Stimulated activated CD8-positive, alpha-beta memory T cell treated with anti-CD3 and anti-CD28 coated beads, Interleukin-7, amount 100 ng/mL, for 4 hours (primary cell): ENCODE measurements at regions not wholly inside any gene's neighbourhood (a gene's known extent, or its start where the extent isn't known, plus 50 kb on each side); places are given as distances from the start of the nearest gene placed in this dataset.
"Not testable (repeated sequence)": the region's sequence is repeated elsewhere in the genome, so short reads cannot be mapped to it uniquely, and the experiment has no call there.

Experiments
- DNase-seq, 2 donors: peaks; one replicate each; pipeline ENCODE4 v3.0.0-alpha.2; 2020; ENCODE audit warnings: low read depth in 2 of 2

- DNase-seq: no peak
These were observed 670.3 kb downstream of the UTRN start for GRCh38 chr6:144955392-144955791.

DNA sequence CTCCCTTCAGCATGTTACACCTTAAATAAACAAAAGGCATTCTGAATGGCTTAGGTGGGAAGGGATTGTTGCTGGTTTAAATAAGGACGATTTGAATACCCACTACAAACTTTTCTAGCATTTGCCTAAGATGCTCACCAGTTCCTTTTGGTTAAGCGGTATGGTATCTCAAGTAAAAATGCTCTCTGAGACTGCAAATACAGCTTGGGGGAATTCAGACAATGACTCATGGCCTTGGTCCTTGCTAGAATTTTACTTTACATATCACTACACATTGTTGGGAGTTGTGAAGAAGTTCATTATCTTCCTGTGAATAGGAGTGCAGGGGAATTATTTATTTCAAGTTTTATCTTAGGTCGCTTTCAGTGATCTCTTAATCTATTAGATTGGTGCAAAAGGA is 670.7 kb downstream of the UTRN start:
- DNase-seq: no peak

- not testable (repeated sequence) for DNase-seq
These were observed 671.6 kb downstream of the UTRN start for GRCh38 chr6:144956697-144957096.

GRCh38 chr6:144957236-144957937 is 672.3 kb downstream of the UTRN start:
- no peak for DNase-seq

- DNase-seq: no peak
These were observed 684.0 kb downstream of the UTRN start for GRCh38 chr6:144969154-144969553.

DNA sequence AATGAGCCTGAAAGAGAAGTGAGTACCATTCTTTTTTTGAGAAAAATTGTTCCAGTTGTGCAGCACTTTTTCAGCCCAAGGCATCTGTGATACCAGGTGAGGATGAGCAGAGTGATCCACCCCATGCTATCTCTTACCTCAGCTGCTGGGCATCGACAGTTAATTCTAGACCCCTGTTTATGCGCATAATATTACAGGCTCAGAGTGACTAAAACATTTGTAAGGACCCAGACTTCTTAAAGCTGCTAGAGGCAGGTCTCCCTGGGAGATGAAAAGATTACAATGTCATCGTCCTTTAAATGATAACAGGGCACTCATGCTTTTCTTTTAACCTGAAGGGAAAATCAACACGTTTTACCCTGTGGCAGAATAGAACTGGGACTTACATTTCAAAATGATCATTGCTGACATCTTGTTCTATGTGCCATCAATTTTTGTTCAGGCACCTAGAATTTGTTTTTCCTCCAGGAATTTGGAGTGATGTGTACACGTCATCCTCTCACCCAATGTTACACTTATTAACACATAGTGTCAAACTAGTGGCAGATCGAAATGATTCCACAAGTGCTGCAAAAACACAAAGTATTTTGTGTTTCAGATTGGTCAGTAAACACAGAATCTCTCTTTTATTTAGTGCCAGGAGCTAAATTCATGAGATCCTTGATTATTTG is 684.6 kb downstream of the UTRN start:
- no peak for DNase-seq

DNA sequence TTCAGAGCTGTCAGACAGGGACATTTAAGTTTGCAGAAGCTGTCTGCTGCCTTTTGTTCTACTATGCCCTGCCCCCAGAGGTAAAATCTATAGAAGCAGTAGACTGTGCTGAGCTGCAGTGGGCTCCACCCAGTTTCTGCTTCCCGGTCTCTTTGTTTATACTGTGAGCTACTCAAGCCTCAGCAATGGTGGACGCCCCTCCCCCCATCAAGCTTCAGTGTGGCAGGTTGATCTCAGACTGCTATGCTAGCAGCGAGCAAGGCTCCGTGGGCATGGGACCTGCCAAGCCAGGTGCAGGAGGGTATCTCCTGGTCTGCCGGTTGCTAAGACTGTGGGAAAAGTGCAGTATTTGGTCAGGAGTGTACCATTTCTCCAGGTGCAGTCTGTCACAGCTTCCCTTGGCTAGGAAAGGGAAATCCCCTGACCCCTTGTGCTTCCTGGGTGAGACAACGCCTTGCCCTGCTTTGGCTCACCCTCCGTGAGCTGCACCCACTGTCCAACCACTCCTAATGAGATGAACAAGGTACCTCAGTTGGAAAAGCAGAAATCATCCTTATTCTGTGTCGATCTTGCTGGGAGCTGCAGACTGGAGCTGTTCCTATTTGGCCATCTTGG is 692.2 kb downstream of the UTRN start:
- not testable (repeated sequence) for DNase-seq

DNA sequence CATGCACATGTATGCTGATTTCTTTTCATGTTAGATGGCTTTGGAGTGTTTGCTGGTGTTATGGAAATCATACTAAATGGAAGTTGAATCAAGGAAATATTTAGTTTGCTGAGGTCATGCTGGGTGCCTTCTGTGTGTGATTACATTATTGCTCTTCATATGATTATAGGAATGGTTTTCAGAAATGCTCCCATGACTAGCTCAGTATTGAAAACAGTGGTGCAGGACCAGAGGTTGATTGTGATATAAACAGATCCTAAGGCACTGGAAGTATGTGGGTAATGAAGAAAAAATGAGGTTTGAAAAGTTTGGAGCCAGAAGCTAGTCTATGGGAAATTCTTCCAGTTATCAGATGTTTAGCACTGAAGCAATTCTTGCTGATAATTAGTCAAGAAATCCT is 693.1 kb downstream of the UTRN start:
- no peak for DNase-seq

GRCh38 chr6:144986271-144986670 is 701.1 kb downstream of the UTRN start:
- DNase-seq: no peak

GRCh38 chr6:144989319-144990107 is 704.4 kb downstream of the UTRN start:
- DNase-seq: no peak

DNA sequence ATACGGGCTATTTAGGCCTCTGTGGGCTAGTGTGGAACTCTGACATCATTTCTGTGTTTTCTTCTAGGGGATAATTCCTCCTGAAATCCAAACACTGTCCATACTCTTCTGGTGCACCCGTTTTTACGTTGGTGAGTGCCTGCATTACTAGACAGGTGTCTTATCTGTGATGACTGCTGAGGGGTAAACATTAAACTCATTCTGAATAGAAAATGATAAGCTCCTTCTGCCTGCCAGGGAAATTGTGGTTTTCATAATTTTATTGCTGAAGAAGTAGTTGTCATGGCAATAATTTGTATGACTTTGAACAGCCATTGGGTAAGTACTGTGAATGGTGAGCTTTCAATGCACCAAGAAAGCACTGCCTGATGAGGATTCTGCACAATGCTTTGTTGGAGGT is 705.6 kb downstream of the UTRN start:
- no peak for DNase-seq

DNA sequence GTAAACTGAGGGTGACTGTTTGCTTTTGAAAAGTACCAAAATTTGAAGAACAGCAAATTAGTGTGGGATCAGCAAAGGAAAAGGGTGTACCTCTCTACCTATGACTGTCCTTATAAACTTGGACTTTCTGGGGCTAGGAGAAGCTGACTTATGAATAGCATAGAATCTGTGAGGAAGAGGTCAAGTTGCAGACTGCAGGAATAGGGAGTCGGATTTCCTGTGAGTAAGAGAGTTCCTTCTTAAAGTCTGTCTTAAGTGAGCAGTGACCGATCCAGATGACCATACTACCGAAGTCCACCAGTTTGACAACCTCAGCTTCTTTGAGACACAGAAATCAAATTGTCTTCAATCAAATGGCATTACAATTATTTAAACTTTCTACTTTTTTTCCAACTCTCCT is 708.7 kb downstream of the UTRN start:
- no peak for DNase-seq

DNA sequence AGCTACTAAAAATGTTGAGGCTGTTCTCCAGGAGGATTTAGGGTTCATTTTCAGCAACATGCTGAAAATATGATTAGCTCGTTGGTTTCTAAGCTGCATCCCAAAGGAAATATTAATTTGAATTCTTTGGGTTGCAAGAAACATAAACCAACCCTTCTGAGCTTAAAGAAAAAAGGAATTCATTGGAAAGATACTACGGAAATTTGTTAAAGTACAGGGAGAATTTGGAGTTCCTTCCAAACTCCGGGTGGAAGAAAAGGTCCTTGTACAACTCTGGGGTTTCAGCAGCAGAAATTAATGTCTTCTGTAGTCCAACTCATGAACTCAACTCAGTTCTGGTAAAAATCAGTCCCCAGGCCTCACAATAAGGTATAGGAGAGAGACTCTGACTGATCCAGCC is 712.9 kb downstream of the UTRN start:
- DNase-seq: no peak

DNA sequence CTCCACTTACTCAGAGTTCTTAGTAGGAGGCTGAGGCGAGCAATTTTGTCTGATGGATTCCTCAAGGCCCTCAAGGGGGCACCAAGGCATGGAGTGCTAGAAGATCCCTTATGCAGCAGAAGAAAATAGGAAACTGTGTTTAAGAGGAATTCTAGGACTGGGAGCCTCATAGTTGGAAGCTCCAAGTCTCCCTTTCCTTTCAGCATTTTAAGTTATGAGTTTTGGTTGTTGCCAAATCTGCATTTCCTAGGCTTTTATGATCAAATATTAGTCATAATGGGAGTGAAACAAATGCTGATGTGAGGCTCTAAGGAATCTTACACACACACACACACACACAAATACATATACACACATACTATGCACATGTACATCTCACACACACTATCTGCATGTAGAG is 714.0 kb downstream of the UTRN start:
- no peak for DNase-seq

DNA sequence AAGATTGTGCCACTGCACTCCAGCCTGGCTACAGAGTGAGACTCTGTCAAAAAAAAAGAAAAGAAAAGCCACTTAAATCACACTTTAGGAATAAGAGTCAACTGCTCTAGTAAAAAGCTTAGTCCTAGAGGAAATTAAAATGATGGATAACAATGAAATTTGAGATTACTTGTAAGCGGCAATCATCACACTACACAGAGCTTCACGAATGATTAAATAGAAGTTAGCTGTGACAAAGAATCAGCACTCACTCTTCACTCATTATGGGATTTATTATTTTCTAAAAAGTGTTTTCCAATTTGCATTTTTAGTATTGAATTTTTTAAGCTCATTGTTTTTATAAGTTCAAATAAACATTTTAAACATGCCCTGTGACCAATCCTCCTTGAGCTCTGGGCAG is 718.0 kb downstream of the UTRN start:
- no peak for DNase-seq

GRCh38 chr6:145006914-145007313 is 721.8 kb downstream of the UTRN start:
- no peak for DNase-seq

DNA sequence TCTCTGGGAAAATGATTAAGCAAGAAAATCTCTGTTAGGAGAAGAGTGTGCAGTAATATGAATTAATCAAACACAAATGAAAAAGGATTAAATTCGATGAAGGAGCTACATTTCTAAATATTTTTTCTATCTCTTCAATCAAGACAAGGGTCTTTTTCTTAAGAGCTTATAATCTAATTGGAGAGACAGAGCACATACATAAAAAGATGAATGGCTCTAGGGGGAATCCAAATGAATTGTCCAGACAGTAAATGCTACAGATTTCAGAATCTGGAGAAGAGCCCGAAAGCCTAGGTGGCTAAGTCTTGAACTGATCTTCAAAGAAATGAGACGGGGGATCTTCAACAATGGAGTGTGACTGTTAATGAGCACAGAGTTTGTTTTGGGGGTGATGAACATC is 723.6 kb downstream of the UTRN start:
- DNase-seq: no peak

DNA sequence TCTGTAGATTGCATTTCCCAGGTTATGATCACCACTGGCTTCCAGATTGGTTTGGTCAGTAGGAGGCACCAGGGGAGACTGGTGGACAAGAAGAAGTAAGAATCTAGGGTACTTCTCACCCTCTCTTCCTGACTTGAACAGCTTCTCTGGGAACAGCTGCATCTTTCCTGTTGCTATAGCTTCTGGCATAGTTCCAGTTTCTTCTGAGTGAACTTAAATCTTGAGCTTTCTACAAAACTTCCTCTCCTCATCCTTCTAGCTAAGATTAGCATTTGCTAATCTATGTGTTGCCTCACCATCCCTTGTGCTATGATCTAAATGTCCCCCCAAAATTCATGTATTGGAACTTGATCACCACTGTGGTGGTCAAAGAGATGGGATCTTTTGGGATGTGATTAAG is 724.6 kb downstream of the UTRN start:
- no peak for DNase-seq

DNA sequence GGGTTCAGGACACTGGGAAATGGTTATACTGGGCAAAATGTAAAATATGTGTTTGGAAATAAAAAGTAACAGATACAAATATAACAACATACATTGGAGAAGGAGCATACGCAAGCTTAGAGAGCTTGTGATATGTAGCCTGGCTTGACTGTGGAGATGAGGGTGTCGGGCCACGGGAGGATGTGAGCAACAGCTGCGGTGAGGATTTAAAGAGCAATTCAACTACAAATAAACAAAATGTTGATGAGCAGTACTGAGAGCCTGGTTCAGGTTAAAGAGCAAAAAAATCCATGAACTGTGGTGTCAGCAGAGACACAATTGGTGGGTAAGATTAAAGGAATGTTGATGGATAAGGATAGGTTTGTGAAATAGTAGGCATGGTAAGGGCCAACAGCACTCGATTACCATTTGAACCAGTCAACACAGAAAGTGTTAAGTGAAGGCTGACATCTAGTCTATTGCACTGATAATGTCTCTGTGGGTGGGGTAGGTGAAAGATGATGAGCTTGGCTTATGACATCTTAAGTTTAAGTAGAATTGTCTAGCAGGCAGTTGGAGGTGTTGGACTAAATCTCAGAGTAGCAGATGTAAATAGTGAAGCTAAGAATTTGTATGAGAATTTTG is 723.2 kb downstream of the EPM2A start:
- no peak for DNase-seq

DNA sequence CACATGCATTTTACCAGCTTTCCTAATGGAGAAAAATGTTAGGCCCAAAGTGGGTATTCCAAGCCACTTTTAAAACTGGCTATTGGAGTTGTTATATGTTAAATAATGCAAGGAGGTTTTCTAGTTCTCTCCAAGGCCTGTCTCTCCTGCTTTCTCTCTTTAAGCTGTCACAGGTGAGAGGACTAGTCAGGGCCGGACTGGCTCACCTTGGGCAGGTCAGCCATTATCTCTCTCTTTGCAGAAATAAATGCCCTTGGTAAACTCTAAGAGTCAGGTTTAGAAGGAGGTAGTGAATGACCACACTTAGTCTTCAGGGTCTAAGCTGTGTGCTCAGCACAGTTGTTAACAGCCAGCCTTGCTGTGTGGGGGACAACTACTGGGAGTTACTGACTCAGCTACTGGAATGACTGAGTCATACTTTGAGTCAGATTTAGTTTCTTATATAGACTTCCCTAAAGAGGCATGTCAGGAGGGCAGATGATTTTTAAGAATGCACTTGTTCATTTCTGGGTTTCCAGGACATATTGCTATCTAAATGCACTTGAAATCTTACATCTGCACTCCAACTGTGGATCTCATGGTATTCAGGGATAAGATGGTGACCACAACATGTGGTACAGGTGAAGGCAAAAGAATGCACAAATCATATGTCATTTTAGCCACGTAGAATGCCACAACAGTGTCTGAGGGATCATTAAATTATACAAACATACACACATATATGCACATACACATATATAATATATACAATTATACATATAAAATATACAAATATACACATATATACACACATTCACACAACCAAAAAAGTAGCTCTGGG is 719.4 kb downstream of the EPM2A start:
- peak in 1 of 2 donors; percentile 1 for DNase-seq

- DNase-seq: no peak
These were observed 718.3 kb downstream of the EPM2A start for GRCh38 chr6:145017051-145017450.
